NB4 (cell line): ENCODE measurements at regions not wholly inside any gene's neighbourhood (a gene's known extent, or its start where the extent isn't known, plus 50 kb on each side); places are given as distances from the start of the nearest gene placed in this dataset.

Experiments
- CTCF ChIP-seq: IDR thresholded peaks from one replicate; pipeline ENCODE4 v1.5.1; 2012; ENCODE audit warnings: low read depth, low read length
- MAX ChIP-seq: IDR thresholded peaks from 2 replicates; pipeline ENCODE4 v1.6.1; 2011; ENCODE audit warnings: low read depth, low read length
- POLR2A ChIP-seq: IDR thresholded peaks from 2 replicates; pipeline ENCODE4 v1.6.1; 2011; ENCODE audit warnings: mild to moderate bottlenecking; ENCODE audit not compliant: insufficient read length; ENCODE audit errors: extremely low read depth

- TF ChIP-seq CTCF (no peak), POLR2A (no peak), MAX (no peak)
Observed at GRCh38 chr13:110028838-110029621, 242.6 kb upstream of the IRS2 start.
